H1 (cell line): ENCODE measurements at regions not wholly inside any gene's neighbourhood (a gene's known extent, or its start where the extent isn't known, plus 50 kb on each side); places are given as distances from the start of the nearest gene placed in this dataset.

Experiments
- ASH2L ChIP-seq: fragments of 200-600, 300-600 bp; sonication (generic); IDR thresholded peaks from one replicate; pipeline ENCODE4 v1.7.1; 2017; ENCODE audit warnings: low read length
- RFX5 ChIP-seq: IDR thresholded peaks from 2 replicates; pipeline ENCODE4 v1.6.1; 2011; ENCODE audit warnings: low read depth, low read length, improper control_type of control experiment, borderline replicate concordance
- SP1 ChIP-seq: IDR thresholded peaks from 2 replicates; pipeline ENCODE4 v1.6.1; 2011; ENCODE audit warnings: low read depth, low read length
- TAF1 ChIP-seq: IDR thresholded peaks from 2 replicates; pipeline ENCODE4 v1.6.1; 2011; ENCODE audit warnings: mild to moderate bottlenecking, low read depth, low read length
- TBP ChIP-seq: IDR thresholded peaks from 2 replicates; pipeline ENCODE4 v1.6.1; 2011; ENCODE audit warnings: low read depth, low read length, improper control_type of control experiment

GRCh38 chr15:58267051-58267450, 128.9 kb downstream of the AQP9 start (continued):
- TF ChIP-seq SP1 (no peak), TBP (no peak), ASH2L (no peak), TAF1 (no peak), RFX5 (no peak)
